NOMO-1 (cell line): ENCODE measurements at regions not wholly inside any gene's neighbourhood (a gene's known extent, or its start where the extent isn't known, plus 50 kb on each side); places are given as distances from the start of the nearest gene placed in this dataset.
A peak's percentile ranks its signal among the peaks of the same experiment; 100 is the strongest.
"Not testable (repeated sequence)": the region's sequence is repeated elsewhere in the genome, so short reads cannot be mapped to it uniquely, and the experiment has no call there.

Experiments
- DNase-seq, 2 experiments: peaks; one replicate each; lab custom pipeline; 2025; ENCODE audit not compliant: unreplicated experiment in 2 of 2; lab: John Stamatoyannopoulos, UW

- DNase-seq, result no peak
Observed at GRCh38 chr4:189126040-189126439, 814.6 kb upstream of the FRG1 start.

GRCh38 chr4:189128341-189128740, 812.3 kb upstream of the FRG1 start:
- no peak for DNase-seq

- no peak for DNase-seq
Observed at GRCh38 chr4:189129044-189129694, 811.5 kb upstream of the FRG1 start.

GRCh38 chr4:189131118-189131517, 809.6 kb upstream of the FRG1 start:
- no peak for DNase-seq

- no peak for DNase-seq
Observed at GRCh38 chr4:189136462-189136861, 804.2 kb upstream of the FRG1 start.

DNA sequence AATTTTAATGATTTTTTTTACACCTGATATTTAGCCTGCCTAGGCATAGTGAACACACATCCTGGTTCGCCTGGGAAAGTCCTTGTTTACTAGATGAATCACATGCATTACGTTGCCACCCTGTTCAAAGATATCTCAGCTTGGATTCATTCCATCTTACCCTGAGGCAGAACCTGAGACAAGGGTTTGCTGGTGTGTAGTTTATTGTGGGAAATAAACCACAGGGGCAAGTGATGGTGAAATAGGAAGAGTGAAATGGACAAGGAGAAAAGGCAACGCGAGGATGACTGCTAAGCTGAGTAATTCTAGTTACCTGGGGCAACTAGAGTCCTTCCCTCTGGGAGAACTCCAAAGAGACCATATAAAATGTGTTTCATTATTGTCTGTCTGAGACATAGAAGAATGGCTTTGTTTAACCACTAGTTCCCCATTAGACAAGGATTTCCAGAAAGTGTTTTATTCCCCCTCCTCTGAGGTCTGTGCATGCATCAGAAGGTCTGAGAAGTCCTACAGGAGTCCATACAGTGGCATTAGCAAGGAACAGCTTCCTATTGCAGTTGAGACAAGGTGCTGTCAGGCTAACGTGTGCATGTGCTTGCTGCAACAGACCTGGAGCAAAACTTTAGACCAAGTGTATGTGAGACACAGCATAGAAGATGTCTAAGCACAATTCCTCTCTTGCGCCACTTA, 797.3 kb upstream of the FRG1 start:
- DNase-seq, result no peak

- no peak for DNase-seq
Observed at GRCh38 chr4:189147005-189147929, 793.4 kb upstream of the FRG1 start.

GRCh38 chr4:189155083-189155482, 785.6 kb upstream of the FRG1 start:
- DNase-seq, result not testable (repeated sequence)

GRCh38 chr4:189162073-189162789, 778.4 kb upstream of the FRG1 start:
- no peak for DNase-seq

GRCh38 chr4:189162888-189163287, 777.8 kb upstream of the FRG1 start:
- no peak for DNase-seq

DNA sequence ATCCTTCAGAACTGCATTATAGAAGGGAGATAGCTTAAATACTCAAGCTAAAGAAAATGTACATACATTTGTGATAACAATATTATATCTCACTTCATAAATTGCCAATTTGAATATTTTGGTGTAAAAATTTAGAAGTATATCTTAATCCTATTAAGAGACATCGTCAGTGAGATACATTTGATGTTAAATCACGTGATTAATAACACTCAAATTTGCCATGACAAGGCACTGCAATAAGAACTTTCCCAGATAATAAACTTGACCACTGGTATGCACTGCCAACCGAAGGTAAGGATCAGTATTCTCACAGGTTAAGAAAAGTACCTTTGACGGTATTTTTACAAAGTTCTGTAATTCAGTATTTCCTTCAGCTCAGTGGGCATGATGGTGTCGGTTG, 764.7 kb upstream of the FRG1 start:
- no peak for DNase-seq

DNA sequence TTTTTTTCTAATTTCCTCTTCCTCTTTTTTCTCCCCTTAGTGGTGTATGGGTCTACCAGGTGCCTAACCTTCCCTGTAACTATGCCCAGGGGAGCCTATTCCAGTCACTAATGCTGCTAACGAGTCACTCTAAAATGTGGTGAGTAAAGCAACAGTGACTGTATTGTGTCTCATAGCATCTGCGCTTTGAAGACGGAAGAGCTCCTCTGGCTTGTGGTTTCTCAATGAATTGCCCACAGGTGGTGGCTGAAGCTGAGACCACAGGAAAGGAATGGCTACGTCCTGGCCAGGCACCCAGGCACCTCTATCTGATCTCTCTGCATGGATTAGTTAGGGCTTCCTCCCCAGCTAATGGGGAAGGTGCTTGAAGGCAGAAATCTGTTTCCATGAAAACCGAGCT, 763.5 kb upstream of the FRG1 start:
- no peak for DNase-seq

- DNase-seq, result no peak
Observed at GRCh38 chr4:189178125-189178746, 762.4 kb upstream of the FRG1 start.

DNA sequence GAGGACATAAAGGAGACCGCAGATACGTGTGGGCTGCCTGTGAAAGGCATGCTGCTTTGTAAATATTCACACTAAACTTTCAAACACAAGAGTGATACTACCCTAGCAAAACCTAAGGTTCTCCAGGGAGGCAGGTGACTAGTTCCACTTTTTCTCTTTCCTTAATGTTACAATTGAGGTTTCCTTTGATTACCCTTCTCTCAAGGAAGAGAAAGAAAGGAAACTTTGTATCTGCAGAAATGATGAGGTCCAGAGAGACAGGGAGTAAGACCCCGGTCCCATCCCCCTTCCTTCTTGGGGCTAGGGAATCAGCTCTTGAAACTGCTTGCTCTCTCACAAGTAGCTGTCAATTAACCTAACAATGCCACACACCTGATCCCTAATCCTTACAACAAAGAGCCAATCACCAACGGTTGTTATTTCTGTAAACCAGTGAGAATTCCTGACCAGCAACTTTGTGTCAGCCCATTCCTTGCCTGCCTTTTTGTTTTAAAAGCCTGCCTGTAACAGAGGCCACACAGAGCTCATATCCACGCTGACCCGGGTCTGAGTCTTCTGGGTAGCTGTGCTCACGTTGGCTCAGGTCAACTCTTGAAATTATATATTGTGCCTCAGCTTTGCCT, 754.8 kb upstream of the FRG1 start:
- DNase-seq, result no peak

DNA sequence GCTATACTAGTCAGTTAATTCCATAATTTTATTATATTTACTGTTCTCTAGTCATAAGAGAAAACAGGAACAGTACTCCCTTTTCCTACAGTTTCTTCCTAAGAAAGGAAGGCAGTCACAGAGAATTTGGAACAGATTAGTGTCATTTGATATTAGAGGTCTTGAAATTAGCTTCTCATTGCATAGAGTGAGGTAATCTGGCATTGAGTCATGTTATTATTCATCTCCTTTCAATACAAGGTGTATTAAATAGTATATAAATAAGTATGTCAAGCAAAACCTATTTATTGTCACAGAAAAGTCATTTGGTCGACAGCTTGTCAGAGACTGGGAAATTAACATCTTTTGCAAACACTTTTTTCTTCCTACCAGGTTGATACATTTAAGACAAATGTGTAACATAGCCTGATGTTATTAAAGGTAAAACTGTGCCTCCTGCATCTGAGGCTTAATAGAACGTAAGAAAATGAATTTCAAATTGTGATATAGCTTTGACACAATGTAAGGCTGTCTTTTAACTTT, 753.1 kb upstream of the FRG1 start:
- DNase-seq, result no peak

DNA sequence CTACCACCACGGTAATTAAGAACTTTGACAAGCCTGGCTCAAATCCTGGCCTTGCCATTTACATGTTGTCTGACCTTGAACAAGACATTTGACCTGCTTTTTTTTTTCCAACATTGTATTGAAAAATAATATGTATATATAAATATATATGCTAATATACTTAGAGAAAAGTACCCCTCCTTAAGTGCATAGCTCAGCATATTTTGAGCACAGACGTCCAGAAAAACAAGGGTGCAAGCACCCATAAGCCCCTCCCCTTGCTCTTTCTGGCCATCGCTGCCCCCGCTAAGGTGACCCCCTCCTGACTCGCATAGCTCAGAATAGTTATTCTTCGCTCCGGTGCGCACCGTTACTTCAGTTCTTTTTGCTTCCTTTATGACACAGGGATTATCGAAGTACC, 742.0 kb upstream of the FRG1 start:
- DNase-seq, result no peak

- no peak for DNase-seq
Observed at GRCh38 chr4:189200353-189200752, 740.3 kb upstream of the FRG1 start.

DNA sequence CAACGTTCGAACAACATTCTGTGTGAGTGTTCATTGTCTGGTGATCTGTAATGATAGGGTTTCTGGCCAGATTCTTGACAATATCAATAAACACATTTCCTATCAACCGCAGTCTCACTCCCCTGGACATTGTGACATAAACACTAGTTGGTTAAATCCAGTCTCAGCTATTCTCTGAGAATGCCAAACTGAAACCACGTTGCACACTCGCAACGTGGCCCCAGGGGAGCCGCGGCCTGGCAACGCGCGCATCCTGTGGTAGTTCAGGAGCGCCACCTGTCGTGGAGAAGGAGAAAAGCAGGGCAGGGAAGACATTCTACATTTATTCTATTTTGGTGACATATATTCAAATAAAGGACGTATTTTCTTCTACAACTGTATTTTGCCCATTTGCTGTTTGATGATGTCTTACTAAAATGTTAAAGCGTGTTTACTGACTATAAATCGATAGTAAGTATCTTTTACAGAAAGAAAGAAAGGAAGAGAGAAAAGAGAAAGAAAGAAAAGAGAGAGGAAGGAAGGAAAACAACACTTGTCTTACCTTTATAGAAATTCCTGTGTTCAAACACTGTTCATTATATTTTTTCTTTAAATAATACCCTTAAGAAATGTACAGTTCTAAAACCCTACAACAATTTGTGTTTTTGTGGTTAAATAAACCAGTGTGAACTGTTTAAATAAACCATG, 738.3 kb upstream of the FRG1 start:
- peak; percentile 42 to 51 for DNase-seq

GRCh38 chr4:189202869-189203271, 737.8 kb upstream of the FRG1 start:
- peak in 1 of 2 experiments; percentile 2 for DNase-seq
